ENCODE measurements at regions not wholly inside any gene's neighbourhood (a gene's known extent, or its start where the extent isn't known, plus 50 kb on each side); places are given as distances from the start of the nearest gene placed in this dataset.

GRCh38 chr7:131087756-131088658 is 239.7 kb upstream of the MKLN1 start:
- ChIA-PET POLR2A (interaction anchor here (0.6 to 1.6 kb wide), 5 partner anchors 9 to 38 kb away, joined by 3 to 5 read pairs (median 3); no protein-coding TSS in a partner anchor), CTCF (interaction anchor here (0.6 to 2.5 kb wide), 4 partner anchors 8 to 366 kb away, joined by 3 to 8 read pairs (median 4); no protein-coding TSS in a partner anchor)
- DNase-seq (ENCODE audit: unreplicated experiment), result no peak
- no peak for TF ChIP-seq CTCF (IDR thresholded peaks at IDR 0.05; ENCODE audit: unreplicated experiment)
- H3K4me1 Mint-ChIP-seq (ENCODE audit: insufficient read depth, unreplicated experiment), result peaks cover 9% of the 10 kb centered on the region
- H3K36me3 Mint-ChIP-seq (ENCODE audit: insufficient read depth, unreplicated experiment), result peaks cover 31% of the 10 kb centered on the region
- H3K27me3 Mint-ChIP-seq (ENCODE audit: insufficient read depth, unreplicated experiment), result no peaks in the 10 kb centered on the region
- intact Hi-C loops (cut with micrococcal nuclease), result no loop called here
- no peak overlapping the region for H3K4me3 Mint-ChIP-seq (ENCODE audit: unreplicated experiment)
- no peaks in the 10 kb centered on the region for H3K9me3 Mint-ChIP-seq (ENCODE audit: unreplicated experiment)
- no peak overlapping the region for H3K27ac Mint-ChIP-seq (ENCODE audit: low read depth, unreplicated experiment)
- no TSS peak for BruUV-seq (replicated peaks)

GRCh38 chr7:131090188-131090587 is 237.5 kb upstream of the MKLN1 start:
- no peak for TF ChIP-seq CTCF (IDR thresholded peaks at IDR 0.05; ENCODE audit: unreplicated experiment)

GRCh38 chr7:131090886-131091692 is 236.6 kb upstream of the MKLN1 start:
- CTCF ChIA-PET, result interaction anchor here (0.7 to 0.9 kb wide), 3 partner anchors 51 to 212 kb away, joined by 3 to 4 read pairs (median 3); no protein-coding TSS in a partner anchor

More at GRCh38 chr7:131090188-131090587, 237.5 kb upstream of the MKLN1 start:
- Mint-ChIP-seq H3K36me3 (ENCODE audit: insufficient read depth, unreplicated experiment) (peaks cover 41% of the 10 kb centered on the region), H3K27ac (ENCODE audit: low read depth, unreplicated experiment) (no peak overlapping the region), H3K4me3 (ENCODE audit: unreplicated experiment) (no peak overlapping the region), H3K9me3 (ENCODE audit: unreplicated experiment) (no peaks in the 10 kb centered on the region), H3K4me1 (ENCODE audit: insufficient read depth, unreplicated experiment) (peaks cover 14% of the 10 kb centered on the region), H3K27me3 (ENCODE audit: insufficient read depth, unreplicated experiment) (no peaks in the 10 kb centered on the region)
- ChIA-PET CTCF (interaction anchor here (1.2 to 1.4 kb wide), 2 partner anchors 18 to 213 kb away, joined by 3 to 4 read pairs; no protein-coding TSS in a partner anchor), POLR2A (interaction anchor here (0.6 to 0.7 kb wide), 2 partner anchors 75 to 268 kb away, joined by 3 read pairs; no protein-coding TSS in a partner anchor)
- intact Hi-C loops (cut with micrococcal nuclease), result no loop called here
- no peak for DNase-seq (ENCODE audit: unreplicated experiment)
- BruUV-seq (replicated peaks), result no TSS peak

More at GRCh38 chr7:131090886-131091692, 236.6 kb upstream of the MKLN1 start:
- intact Hi-C loops (cut with micrococcal nuclease), result no loop called here
- no TSS peak for BruUV-seq (replicated peaks)
- TF ChIP-seq CTCF (IDR thresholded peaks at IDR 0.05; ENCODE audit: unreplicated experiment), result no peak
- Mint-ChIP-seq H3K27ac (ENCODE audit: low read depth, unreplicated experiment) (no peak overlapping the region), H3K9me3 (ENCODE audit: unreplicated experiment) (no peaks in the 10 kb centered on the region), H3K27me3 (ENCODE audit: insufficient read depth, unreplicated experiment) (no peaks in the 10 kb centered on the region), H3K4me1 (ENCODE audit: insufficient read depth, unreplicated experiment) (peaks cover 14% of the 10 kb centered on the region), H3K36me3 (ENCODE audit: insufficient read depth, unreplicated experiment) (peaks cover 37% of the 10 kb centered on the region), H3K4me3 (ENCODE audit: unreplicated experiment) (no peak overlapping the region)
- POLR2A ChIA-PET, result interaction anchor here (0.6 to 0.7 kb wide), 3 partner anchors 16 to 267 kb away, joined by 3 to 4 read pairs (median 3); no protein-coding TSS in a partner anchor
- DNase-seq (ENCODE audit: unreplicated experiment), result no peak
